NOMO-1 treated with dmso at 0.1 percent for 144 hours (cell line): ENCODE measurements at regions not wholly inside any gene's neighbourhood (a gene's known extent, or its start where the extent isn't known, plus 50 kb on each side); places are given as distances from the start of the nearest gene placed in this dataset.

Source experiments
- DNase-seq: peaks from one replicate; lab custom pipeline; 2025; ENCODE audit not compliant: unreplicated experiment; lab: John Stamatoyannopoulos, UW

GRCh38 chr2:146939991-146940685 is 904.7 kb upstream of the ACVR2A start:
- no peak for DNase-seq

GRCh38 chr2:146934921-146935320 is 909.9 kb upstream of the ACVR2A start:
- DNase-seq = no peak

- no peak for DNase-seq
Measured at GRCh38 chr2:146931109-146931508, 913.7 kb upstream of the ACVR2A start.

DNA sequence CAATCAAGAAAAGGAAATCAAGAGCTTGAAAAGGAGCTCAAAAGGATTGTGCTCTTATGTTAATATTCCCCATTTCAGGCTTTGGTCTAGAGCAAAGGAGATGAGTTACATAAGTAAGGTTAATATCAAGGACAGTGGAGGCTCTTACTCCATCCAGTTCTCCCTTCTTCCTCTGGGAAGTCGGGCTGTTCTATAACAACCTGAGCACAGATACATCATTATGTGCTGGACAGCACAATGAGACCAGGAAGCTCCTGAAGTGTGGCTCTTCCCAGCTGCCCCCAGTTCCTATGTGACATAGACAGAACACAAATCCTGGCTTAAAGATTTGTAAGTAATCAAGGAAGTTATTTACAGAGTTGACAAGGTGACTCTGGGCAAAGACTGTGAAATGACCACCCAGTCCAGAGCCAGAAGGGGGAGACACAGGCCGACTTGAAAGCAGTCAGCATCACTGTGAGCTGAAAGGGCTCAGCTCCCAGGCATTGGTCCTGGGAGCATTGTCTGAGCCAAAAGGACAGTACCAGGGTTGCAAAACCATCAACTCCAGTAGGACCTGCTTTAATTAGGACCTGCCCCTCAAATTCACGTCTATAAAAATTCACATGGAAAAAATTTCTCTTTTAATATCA is 917.6 kb upstream of the ACVR2A start:
- no peak for DNase-seq

DNA sequence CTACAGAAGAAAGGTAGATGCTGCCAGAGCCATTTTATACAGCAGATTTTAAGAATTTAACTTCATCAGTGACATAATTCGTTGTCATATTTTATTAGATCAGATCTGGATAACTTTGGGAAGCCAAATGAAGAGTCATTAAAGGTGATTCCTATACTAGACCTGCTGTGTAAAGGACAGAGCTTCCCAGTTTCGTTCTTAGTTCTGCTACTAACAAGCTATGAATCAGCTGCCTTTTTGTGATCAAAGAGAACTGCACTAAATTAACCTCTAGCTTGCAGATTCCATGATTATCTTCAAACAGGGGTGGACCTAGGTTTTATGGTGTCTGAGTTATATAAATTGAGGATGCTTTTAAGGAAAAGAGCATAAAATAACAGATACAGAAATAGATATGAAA is 926.5 kb upstream of the ACVR2A start:
- DNase-seq = no peak

DNA sequence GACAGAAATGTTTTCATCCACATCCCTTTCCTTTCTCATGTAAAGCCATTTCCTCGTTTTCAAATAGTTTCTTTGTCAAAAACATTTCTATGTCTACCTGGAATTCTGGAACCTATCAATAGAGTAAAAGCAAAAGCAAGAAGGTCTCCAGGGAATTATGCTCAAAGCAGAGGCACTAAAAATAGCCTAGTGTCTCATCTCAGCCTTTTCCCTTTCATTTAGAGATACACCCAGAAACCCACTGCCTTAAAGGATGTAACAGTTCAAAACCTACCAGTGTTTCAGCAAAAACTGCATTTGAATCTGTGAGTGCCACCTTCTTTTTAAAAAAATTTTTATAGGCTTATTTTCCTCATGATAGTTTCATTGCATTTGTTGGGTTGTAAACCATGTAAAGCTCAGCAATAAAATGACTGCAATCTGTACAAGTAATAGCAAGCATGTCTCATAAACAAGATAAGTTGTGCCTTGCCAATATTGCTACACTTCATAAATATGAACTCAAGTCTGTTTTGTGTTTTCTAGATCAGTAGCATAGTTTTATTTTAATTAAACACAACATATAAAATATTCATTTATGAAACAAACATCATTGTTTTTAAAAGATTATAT is 927.3 kb upstream of the ACVR2A start:
- DNase-seq = no peak

DNA sequence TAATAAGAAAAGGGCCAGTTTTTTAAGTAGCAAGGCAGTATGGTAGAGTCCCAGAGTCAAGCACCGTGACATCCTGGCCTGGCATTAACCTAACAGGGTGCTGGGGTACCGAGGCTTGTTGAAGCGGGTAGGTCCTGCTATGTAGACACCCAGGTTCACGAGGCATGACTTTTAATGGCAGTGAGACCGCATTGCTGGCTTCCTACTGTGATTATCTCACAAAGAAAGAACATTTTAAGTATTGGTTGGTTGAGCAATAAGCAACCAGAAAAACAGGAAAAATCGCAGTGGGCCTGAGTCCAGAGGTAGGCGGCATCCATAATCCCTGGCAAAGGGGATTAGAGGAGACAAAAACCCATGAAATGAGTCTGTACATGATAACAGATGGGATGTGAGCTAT is 927.9 kb upstream of the ACVR2A start:
- no peak for DNase-seq

GRCh38 chr2:146913476-146913875 is 931.4 kb upstream of the ACVR2A start:
- no peak for DNase-seq

DNA sequence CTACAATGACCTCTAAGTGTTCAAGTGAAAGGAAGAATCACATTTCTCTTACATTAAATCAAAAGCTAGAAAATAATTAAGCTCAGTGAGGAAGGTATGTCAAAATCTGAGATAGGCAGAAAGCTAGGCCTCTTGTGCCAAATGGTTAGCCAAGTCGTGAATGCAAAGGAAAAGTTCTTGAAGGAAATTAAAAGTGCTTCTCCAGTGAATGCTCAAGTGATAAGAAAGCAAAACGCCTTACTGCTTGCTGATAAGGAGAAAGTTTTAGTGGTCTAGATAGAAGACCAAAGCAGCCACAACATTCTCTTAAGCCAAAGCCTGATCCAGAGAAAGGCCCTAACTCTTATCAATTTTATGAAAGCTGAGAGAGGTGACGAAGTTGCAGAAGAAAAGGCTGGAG is 932.3 kb upstream of the ACVR2A start:
- no peak for DNase-seq

- no peak for DNase-seq
Measured at GRCh38 chr2:146908776-146909175, 936.1 kb upstream of the ACVR2A start.

- DNase-seq = no peak
Measured at GRCh38 chr2:146898083-146898482, 946.7 kb upstream of the ACVR2A start.

DNA sequence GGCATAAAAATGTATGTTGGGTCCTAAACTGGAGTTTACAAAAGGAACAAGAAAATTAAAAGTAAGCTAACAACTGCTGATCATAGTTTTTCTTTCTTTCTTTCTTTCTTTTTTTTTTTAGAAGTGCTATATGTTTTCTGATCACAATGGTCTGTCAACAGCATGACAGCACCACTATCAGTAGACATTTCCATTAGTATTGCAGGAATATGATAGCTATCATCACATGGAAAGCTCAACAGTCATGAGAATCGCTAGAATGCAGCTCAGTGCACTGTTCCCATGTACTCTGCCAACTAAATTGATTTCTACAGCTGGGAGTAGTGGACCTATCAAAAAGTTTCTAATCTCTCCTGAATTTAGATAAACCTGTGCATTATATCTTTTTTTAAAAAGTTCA is 950.3 kb upstream of the ACVR2A start:
- DNase-seq = no peak

DNA sequence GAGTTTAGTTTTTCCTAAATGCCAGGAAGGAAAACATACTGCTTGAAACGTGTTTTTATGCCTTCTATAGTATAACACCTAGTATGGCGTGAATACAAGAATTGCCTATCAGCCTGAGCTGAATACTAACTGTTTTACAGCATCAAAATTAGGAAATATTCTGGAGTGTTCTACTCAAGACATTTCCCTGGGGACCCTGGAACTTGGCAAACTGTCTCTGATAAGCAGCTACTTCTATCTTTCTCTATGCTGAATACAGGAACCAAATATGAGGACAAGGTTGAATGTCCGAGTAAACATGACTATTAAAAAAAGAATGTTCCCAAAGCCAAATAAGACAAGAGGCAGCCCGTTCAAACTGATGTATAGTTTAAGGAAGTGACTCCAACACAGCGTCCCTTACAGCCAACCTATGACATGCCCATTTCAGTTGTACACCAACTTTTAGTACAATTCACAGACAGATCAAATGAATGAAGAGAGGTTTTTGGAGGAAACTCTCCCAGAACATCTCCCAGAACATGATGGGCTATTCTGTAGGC is 951.3 kb upstream of the ACVR2A start:
- DNase-seq = no peak

- DNase-seq = no peak
Measured at GRCh38 chr2:146890491-146890890, 954.3 kb upstream of the ACVR2A start.

DNA sequence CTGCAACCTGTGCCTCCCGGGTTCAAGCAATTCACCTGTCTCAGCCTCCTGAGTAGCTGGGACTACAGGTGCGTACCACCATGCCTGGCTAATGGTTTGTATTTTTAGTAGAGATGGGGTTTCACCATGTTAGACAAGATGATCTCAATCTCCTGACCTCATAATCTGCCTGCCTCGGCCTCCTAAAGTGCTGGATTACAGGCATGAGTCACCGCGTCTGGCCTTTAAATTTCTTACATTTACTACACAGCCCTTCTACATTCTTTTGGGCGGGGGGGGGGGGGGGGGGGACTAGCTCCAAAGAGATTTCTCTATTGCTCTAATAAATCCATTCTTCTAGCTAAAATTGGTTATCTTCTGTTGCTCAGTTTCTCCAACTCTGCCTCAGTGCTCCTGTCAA is 964.9 kb upstream of the ACVR2A start:
- DNase-seq = no peak

DNA sequence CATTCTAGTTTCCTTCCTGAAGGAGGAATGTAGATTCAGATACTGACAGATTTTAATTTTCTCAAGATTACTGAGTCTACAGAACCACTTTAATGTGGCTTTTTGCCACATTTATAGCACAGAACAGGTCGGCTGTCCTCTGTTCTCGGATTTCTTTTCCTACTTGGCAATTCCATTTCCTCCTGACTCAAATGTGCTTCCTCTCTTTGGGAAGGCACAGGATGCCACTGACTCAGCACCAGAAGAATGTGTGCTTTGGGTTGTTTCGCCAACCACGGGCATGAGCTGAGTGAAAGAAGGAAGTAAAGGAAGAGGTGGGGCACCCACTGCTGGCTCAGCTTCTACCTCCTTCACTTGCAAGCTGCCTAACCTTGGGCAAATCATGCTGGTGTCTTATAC is 970.6 kb upstream of the ACVR2A start:
- no peak for DNase-seq

DNA sequence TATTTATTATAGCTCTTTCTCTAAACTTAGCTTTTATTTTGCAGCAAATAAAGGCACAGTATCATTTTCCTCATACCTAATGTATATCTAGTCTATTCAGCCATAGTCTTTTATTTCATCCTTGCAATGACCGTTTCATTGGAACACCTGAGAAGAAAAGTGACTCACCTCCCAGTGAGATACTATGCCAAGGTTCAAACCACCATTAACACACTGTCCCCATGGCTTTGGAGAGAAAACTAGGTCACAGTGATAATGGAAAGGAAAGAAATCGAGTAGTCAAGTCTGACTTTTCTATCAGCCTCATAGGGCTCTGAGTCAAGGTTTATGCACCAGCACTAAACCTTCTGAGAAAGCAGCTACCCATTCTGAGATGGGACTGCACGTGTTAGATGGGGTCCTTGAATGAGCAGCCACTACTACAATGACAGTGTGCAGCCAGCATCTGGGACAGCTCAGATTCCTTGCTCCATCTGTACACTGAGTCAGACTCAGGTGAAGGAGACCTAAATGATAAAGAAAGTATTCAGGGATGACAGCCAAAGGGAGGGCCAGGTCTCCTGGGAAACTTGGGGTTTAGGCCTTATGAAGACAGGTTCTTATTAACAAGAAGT is 971.1 kb upstream of the ACVR2A start:
- no peak for DNase-seq

DNA sequence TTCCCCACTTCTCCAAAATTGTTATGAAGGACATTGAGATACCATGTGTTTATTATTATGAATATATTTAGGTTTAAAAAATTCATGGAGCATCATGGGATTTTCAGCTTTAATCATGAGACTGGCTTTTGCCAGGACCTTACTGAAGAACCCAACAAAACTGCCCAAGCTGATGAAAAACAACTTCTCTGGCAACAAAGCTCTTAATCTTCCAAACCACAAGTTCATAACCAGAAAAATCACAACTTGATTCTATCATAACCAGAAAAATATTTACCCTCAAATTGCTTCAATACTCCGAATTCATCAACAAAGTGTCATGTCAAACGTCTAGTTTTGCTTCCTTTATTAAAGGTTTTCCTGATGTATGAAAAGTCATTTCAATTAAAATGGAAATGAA is 971.8 kb upstream of the ACVR2A start:
- no peak for DNase-seq

- no peak for DNase-seq
Measured at GRCh38 chr2:146870691-146871090, 974.1 kb upstream of the ACVR2A start.

GRCh38 chr2:146869328-146869727 is 975.5 kb upstream of the ACVR2A start:
- no peak for DNase-seq

DNA sequence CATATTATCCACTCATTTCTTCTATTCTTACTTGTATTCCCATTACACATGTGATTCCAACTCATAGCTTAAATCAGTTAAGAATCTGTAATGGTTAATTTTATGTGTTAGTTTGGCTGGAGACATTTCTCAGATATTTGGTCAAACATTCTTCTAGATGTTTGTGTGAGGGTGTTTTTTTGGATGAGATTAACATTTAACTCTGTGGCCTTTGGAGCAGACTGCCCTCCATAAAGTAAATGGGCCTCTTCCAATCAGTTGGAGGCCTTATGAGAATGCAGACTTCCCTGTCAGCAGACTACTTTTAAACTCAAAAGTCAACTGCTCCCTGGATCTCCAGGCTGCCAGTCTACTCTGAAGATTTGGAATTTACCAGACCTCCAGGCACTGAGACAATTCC is 976.8 kb upstream of the ACVR2A start:
- DNase-seq = no peak

GRCh38 chr2:146867477-146867986 is 977.3 kb upstream of the ACVR2A start:
- no peak for DNase-seq
